Keratinocyte (primary cell): ENCODE measurements at regions not wholly inside any gene's neighbourhood (a gene's known extent, or its start where the extent isn't known, plus 50 kb on each side); places are given as distances from the start of the nearest gene placed in this dataset.

Experiments used
- CTCF ChIP-seq, 3 experiments: IDR thresholded peaks in 1 of 3; conservative IDR thresholded peaks in 1 of 3; optimal IDR thresholded peaks in 1 of 3; 2 replicates in 2 of 3; 3 replicates in 1 of 3; pipeline versions ENCODE3 to v1.5.1; 2011; ENCODE audit warnings: low read length in 3 of 3, mild to moderate bottlenecking in 3 of 3, moderate library complexity in 2 of 3, control low read depth in 1 of 3, inconsistent platforms in 1 of 3; ENCODE audit not compliant: insufficient read depth in 2 of 3; ENCODE audit errors: extremely low read depth in 1 of 3
- EZH2 ChIP-seq: IDR thresholded peaks from one replicate; pipeline ENCODE4 v1.6.1; 2012; ENCODE audit warnings: inconsistent platforms, mild to moderate bottlenecking, low read length, moderate library complexity

GRCh38 chr17:33668516-33668915 is 375.4 kb upstream of the ASIC2 start:
- TF ChIP-seq CTCF (optimal IDR thresholded peaks at IDR 0.05 in 1 of 3, IDR thresholded peaks at IDR 0.05 in 1 of 3, conservative IDR thresholded peaks at IDR 0.05 in 1 of 3; ENCODE audit: extremely low read depth in 1 of 3, insufficient read depth in 2 of 3, low read length in 3 of 3) (no peak), EZH2 (no peak)
